WTC11 (cell line): ENCODE measurements at regions not wholly inside any gene's neighbourhood (a gene's known extent, or its start where the extent isn't known, plus 50 kb on each side); places are given as distances from the start of the nearest gene placed in this dataset.

Experiments used
- ATAC-seq: fragments of 200-7000 bp; cut with Tn5 transposase; 2 replicates; pipeline ENCODE4 v1.10.0; 2021; ENCODE audit warnings: mild to moderate bottlenecking, moderate library complexity
- CTCF ChIA-PET: fragments of 300-600 bp; sonication (Branson Sonifier 250); formaldehyde crosslinking; loops from one replicate; lab custom pipeline; 2021; ENCODE audit warnings: antibody characterized with exemption; lab: Charles Lee
- POLR2A ChIA-PET: fragments of 350-600 bp; sonication (Branson Sonifier 250); formaldehyde crosslinking; loops from one replicate; lab custom pipeline; 2021; ENCODE audit warnings: antibody characterized with exemption; lab: Charles Lee
- DNase-seq: peaks from one replicate; pipeline ENCODE4 v3.0.0; 2021; ENCODE audit warnings: low spot score
- H3K27ac Mint-ChIP-seq: 2 replicates; pipeline ENCODE4 v1.8.0; 2021; ENCODE audit warnings: mixed read lengths
- H3K27me3 Mint-ChIP-seq: 2 replicates; pipeline ENCODE4 v1.8.0; 2021; ENCODE audit warnings: low read depth, mild to moderate bottlenecking, moderate library complexity, mixed read lengths
- H3K36me3 Mint-ChIP-seq: 2 replicates; pipeline ENCODE4 v1.8.0; 2021; ENCODE audit warnings: mixed read lengths
- H3K4me1 Mint-ChIP-seq: 2 replicates; pipeline ENCODE4 v1.8.0; 2022; ENCODE audit warnings: mixed read lengths
- H3K4me3 Mint-ChIP-seq: 2 replicates; pipeline ENCODE4 v1.8.0; 2021; ENCODE audit warnings: mild to moderate bottlenecking, moderate library complexity, mixed read lengths
- H3K9me3 Mint-ChIP-seq: 2 replicates; pipeline ENCODE4 v1.8.0; 2021; ENCODE audit warnings: mixed read lengths
- ATF3 ChIP-seq: sonication (generic); formaldehyde crosslinking; conservative IDR thresholded peaks from 2 replicates; pipeline ENCODE4 v1.8.1; 2022; ENCODE audit warnings: mild to moderate bottlenecking, missing genetic modification reagents
- CBFB ChIP-seq: sonication (generic); formaldehyde crosslinking; IDR thresholded peaks from 2 replicates; pipeline ENCODE4 v1.8.1; 2022; ENCODE audit warnings: mild to moderate bottlenecking, low read depth, missing genetic modification reagents
- CREB1 ChIP-seq: sonication (generic); formaldehyde crosslinking; IDR thresholded peaks from 2 replicates; pipeline ENCODE4 v1.8.0; 2023; ENCODE audit warnings: mild to moderate bottlenecking, missing genetic modification reagents
- ERG ChIP-seq: fragments of 250-450 bp; sonication (Bioruptor Pico); IDR thresholded peaks from 2 replicates; pipeline ENCODE4 v1.8.0; 2021; ENCODE audit warnings: mild to moderate bottlenecking
- FOXP1 ChIP-seq: sonication (generic); formaldehyde crosslinking; IDR thresholded peaks from 2 replicates; pipeline ENCODE4 v1.8.0; 2022; ENCODE audit warnings: missing genetic modification reagents, mild to moderate bottlenecking, moderate library complexity, borderline replicate concordance
- GABPB1 ChIP-seq: sonication (generic); formaldehyde crosslinking; IDR thresholded peaks from 2 replicates; pipeline ENCODE4 v1.8.1; 2023; ENCODE audit warnings: mild to moderate bottlenecking, missing genetic modification reagents
- GRHL2 ChIP-seq: fragments of 250-450 bp; sonication (Bioruptor Pico); IDR thresholded peaks from 2 replicates; pipeline ENCODE4 v1.8.0; 2022; ENCODE audit warnings: mild to moderate bottlenecking, moderate library complexity; ENCODE audit not compliant: insufficient replicate concordance, severe bottlenecking
- HMGA2 ChIP-seq: fragments of 250-450 bp; sonication (Bioruptor Pico); IDR thresholded peaks from 2 replicates; pipeline ENCODE4 v1.4.0; 2021; ENCODE audit warnings: mild to moderate bottlenecking, moderate library complexity
- KAT7 ChIP-seq: sonication (generic); formaldehyde crosslinking; IDR thresholded peaks from 2 replicates; pipeline ENCODE4 v1.8.1; 2023; ENCODE audit warnings: missing genetic modification reagents, mild to moderate bottlenecking, borderline replicate concordance
- NFATC4 ChIP-seq: fragments of 250-450 bp; sonication (Bioruptor Pico); IDR thresholded peaks from 2 replicates; pipeline ENCODE4 v1.9.0; 2021; ENCODE audit warnings: mild to moderate bottlenecking
- NR2C2 ChIP-seq: sonication (generic); formaldehyde crosslinking; IDR thresholded peaks from 2 replicates; pipeline ENCODE4 v1.8.0; 2022; ENCODE audit warnings: mild to moderate bottlenecking, missing genetic modification reagents
- PRDM15 ChIP-seq: sonication (generic); formaldehyde crosslinking; IDR thresholded peaks from 2 replicates; pipeline ENCODE4 v1.8.0; 2022; ENCODE audit warnings: missing genetic modification reagents
- PRRX2 ChIP-seq: fragments of 250-450 bp; sonication (Bioruptor Pico); IDR thresholded peaks from 2 replicates; pipeline ENCODE4 v1.8.0; 2021; ENCODE audit warnings: mild to moderate bottlenecking
- SMAD3 ChIP-seq: sonication (generic); formaldehyde crosslinking; IDR thresholded peaks from 2 replicates; pipeline ENCODE4 v1.8.0; 2022; ENCODE audit warnings: missing genetic modification reagents, mild to moderate bottlenecking, borderline replicate concordance
- TCF7 ChIP-seq: sonication (generic); formaldehyde crosslinking; IDR thresholded peaks from 2 replicates; pipeline ENCODE4 v1.8.0; 2022; ENCODE audit warnings: mild to moderate bottlenecking, low read depth, missing genetic modification reagents, moderate library complexity
- USF2 ChIP-seq: sonication (generic); formaldehyde crosslinking; IDR thresholded peaks from 2 replicates; pipeline ENCODE4 v1.8.1; 2023; ENCODE audit warnings: mild to moderate bottlenecking, missing genetic modification reagents, moderate library complexity
- ZBTB21 ChIP-seq: sonication (generic); formaldehyde crosslinking; IDR thresholded peaks from 2 replicates; pipeline ENCODE4 v1.8.1; 2023; ENCODE audit warnings: mild to moderate bottlenecking, missing genetic modification reagents, borderline replicate concordance
- ZMAT4 ChIP-seq: fragments of 250-450 bp; sonication (Bioruptor Pico); IDR thresholded peaks from 2 replicates; pipeline ENCODE4 v1.9.0; 2021; ENCODE audit warnings: mild to moderate bottlenecking
- ZNF138 ChIP-seq: sonication (generic); formaldehyde crosslinking; conservative IDR thresholded peaks from 2 replicates; pipeline ENCODE4 v1.8.1; 2022; ENCODE audit warnings: mild to moderate bottlenecking, moderate library complexity, missing genetic modification reagents
- ZNF232 ChIP-seq: sonication (generic); formaldehyde crosslinking; IDR thresholded peaks from 2 replicates; pipeline ENCODE4 v1.8.0; 2022; ENCODE audit warnings: mild to moderate bottlenecking, missing genetic modification reagents
- ZNF263 ChIP-seq: sonication (generic); formaldehyde crosslinking; IDR thresholded peaks from 2 replicates; pipeline ENCODE4 v1.8.1; 2022; ENCODE audit warnings: low read depth, mild to moderate bottlenecking, moderate library complexity, missing genetic modification reagents
- ZNF317 ChIP-seq: sonication (generic); formaldehyde crosslinking; IDR thresholded peaks from 2 replicates; pipeline ENCODE4 v1.8.1; 2023; ENCODE audit warnings: low read depth, mild to moderate bottlenecking, moderate library complexity, missing genetic modification reagents, borderline replicate concordance

- no peak for TF ChIP-seq ATF3 (CRISPR knock-in tag)
- no peak for TF ChIP-seq HMGA2 (CRISPR knock-in tag)
- TF ChIP-seq ZMAT4: no peak
- no peak for TF ChIP-seq NFATC4 (CRISPR knock-in tag)
- no peak for TF ChIP-seq GRHL2 (CRISPR knock-in tag)
- TF ChIP-seq NR2C2 (CRISPR knock-in tag): no peak
- H3K9me3 Mint-ChIP-seq: no peaks in the 10 kb centered on the region; the same call in 1 of the 2 replicates
- H3K27ac Mint-ChIP-seq: no peak overlapping the region
- POLR2A ChIA-PET: no interaction called here
- no peaks in the 10 kb centered on the region for H3K27me3 Mint-ChIP-seq
- H3K4me1 Mint-ChIP-seq: peaks cover 38% of the 10 kb centered on the region
- DNase-seq (no peak), ATAC-seq (no peak)
- no peaks in the 10 kb centered on the region for H3K36me3 Mint-ChIP-seq
- CTCF ChIA-PET: no interaction called here
- H3K4me3 Mint-ChIP-seq: no peak overlapping the region
These were observed 84.7 kb upstream of the NPVF start for GRCh38 chr7:25312968-25313367.

GRCh38 chr7:25313526-25313925, 85.2 kb upstream of the NPVF start:
- H3K27ac Mint-ChIP-seq: no peak overlapping the region
- ATAC-seq (no peak), DNase-seq (no peak)
- no peaks in the 10 kb centered on the region; the same call in 1 of the 2 replicates for H3K9me3 Mint-ChIP-seq
- POLR2A ChIA-PET: no interaction called here
- CTCF ChIA-PET: interaction anchor here (0.7 kb wide), 1 partner anchor 54 kb away, joined by 6 read pairs; no protein-coding TSS in a partner anchor
- TF ChIP-seq KAT7 (CRISPR knock-in tag) (no peak), CBFB (CRISPR knock-in tag) (no peak), TCF7 (CRISPR knock-in tag) (no peak), CREB1 (CRISPR knock-in tag) (no peak), ZBTB21 (CRISPR knock-in tag) (no peak), ZNF138 (CRISPR knock-in tag) (no peak), FOXP1 (CRISPR knock-in tag) (no peak)
- no peaks in the 10 kb centered on the region for H3K36me3 Mint-ChIP-seq
- H3K4me1 Mint-ChIP-seq: peaks cover 43% of the 10 kb centered on the region
- no peak overlapping the region for H3K4me3 Mint-ChIP-seq
- H3K27me3 Mint-ChIP-seq: no peaks in the 10 kb centered on the region

- no peak overlapping the region for H3K4me3 Mint-ChIP-seq
- peaks cover 48% of the 10 kb centered on the region for H3K4me1 Mint-ChIP-seq
- TF ChIP-seq ZNF263 (CRISPR knock-in tag) (no peak), USF2 (CRISPR knock-in tag) (peak; percentile 26; the same call in 1 of the 2 replicates)
- no peaks in the 10 kb centered on the region for H3K36me3 Mint-ChIP-seq
- no peaks in the 10 kb centered on the region; the same call in 1 of the 2 replicates for H3K9me3 Mint-ChIP-seq
- no peaks in the 10 kb centered on the region for H3K27me3 Mint-ChIP-seq
- ChIA-PET CTCF (interaction anchor here (0.7 to 2.2 kb wide), 3 partner anchors 54 to 97 kb away, joined by 3 to 6 read pairs (median 5); no protein-coding TSS in a partner anchor), POLR2A (no interaction called here)
- no peak overlapping the region for H3K27ac Mint-ChIP-seq
- ATAC-seq (peak; percentile 52), DNase-seq (no peak)
These were observed 85.9 kb upstream of the NPVF start for GRCh38 chr7:25314094-25314730.

- Mint-ChIP-seq H3K9me3 (no peaks in the 10 kb centered on the region; the same call in 1 of the 2 replicates), H3K4me3 (no peak overlapping the region), H3K27ac (no peak overlapping the region), H3K27me3 (no peaks in the 10 kb centered on the region), H3K4me1 (peaks cover 54% of the 10 kb centered on the region), H3K36me3 (no peaks in the 10 kb centered on the region)
- TF ChIP-seq ZMAT4: no peak
- no peak for TF ChIP-seq ZNF317 (CRISPR knock-in tag)
- no peak for TF ChIP-seq SMAD3 (CRISPR knock-in tag)
- TF ChIP-seq GABPB1 (CRISPR knock-in tag): no peak
- no peak for TF ChIP-seq PRRX2 (CRISPR knock-in tag)
- no peak for TF ChIP-seq ERG
- TF ChIP-seq PRDM15 (CRISPR knock-in tag): no peak
- TF ChIP-seq ZNF232: no peak
- no peak for TF ChIP-seq TCF7 (CRISPR knock-in tag)
- DNase-seq: no peak
- ATAC-seq: no peak
- ChIA-PET CTCF (interaction anchor here (0.8 to 2.2 kb wide), 2 partner anchors 55 to 98 kb away, joined by 3 to 5 read pairs; no protein-coding TSS in a partner anchor), POLR2A (no interaction called here)
These were observed 86.5 kb upstream of the NPVF start for GRCh38 chr7:25314731-25315267.
